Caco-2 (cell line): ENCODE measurements at regions not wholly inside any gene's neighbourhood (a gene's known extent, or its start where the extent isn't known, plus 50 kb on each side); places are given as distances from the start of the nearest gene placed in this dataset.

ENCODE experiments used
- BruUV-seq: library from RNA; stranded (reverse); fragments of 400-500 nt; replicated peaks from 2 replicates; lab custom pipeline; 2021; lab: Mats Ljungman, UMichigan
- CTCF ChIA-PET: fragments of 300-600 bp; sonication (Branson Sonifier 250); formaldehyde crosslinking; loops from one replicate; lab custom pipeline; 2022; ENCODE audit warnings: antibody characterized with exemption; lab: Charles Lee
- POLR2A ChIA-PET: fragments of 300-600 bp; sonication (Branson Sonifier 250); formaldehyde crosslinking; loops from one replicate; lab custom pipeline; 2022; ENCODE audit warnings: antibody characterized with exemption; lab: Charles Lee
- DNase-seq, 2 experiments: peaks; one replicate each; pipeline versions ENCODE4 v3.0.0 to v3.0.0-alpha.2; 2020 to 2022
- H3K27me3 ChIP-seq: replicated peaks from 2 replicates; pipeline ENCODE4 v1.6.0; 2011; ENCODE audit warnings: low read length; ENCODE audit not compliant: control insufficient read depth, insufficient read depth
- H3K36me3 ChIP-seq: 2 replicates; pipeline ENCODE4 v1.5.1; 2011; ENCODE audit warnings: low read length; ENCODE audit not compliant: control insufficient read depth, insufficient read depth
- H3K4me1 ChIP-seq: fragments of 250-450 bp; sonication (Bioruptor Pico); 2 replicates; pipeline ENCODE4 v1.5.1; 2020; ENCODE audit warnings: mild to moderate bottlenecking
- H3K4me3 ChIP-seq: 2 replicates; pipeline ENCODE4 v1.5.1; 2011; ENCODE audit warnings: low read depth, mild to moderate bottlenecking, control low read depth, low read length
- H3K9me3 ChIP-seq: fragments of 250-450 bp; sonication (Bioruptor Pico); 2 replicates; pipeline ENCODE4 v1.5.1; 2020; ENCODE audit warnings: mild to moderate bottlenecking, moderate library complexity
- H3K27ac Mint-ChIP-seq: one replicate; pipeline ENCODE4 v1.8.0; 2022; ENCODE audit warnings: mixed read lengths; ENCODE audit not compliant: unreplicated experiment
- H3K27me3 Mint-ChIP-seq: one replicate; pipeline ENCODE4 v1.8.0; 2022; ENCODE audit warnings: mixed read lengths; ENCODE audit not compliant: insufficient read depth, unreplicated experiment
- H3K36me3 Mint-ChIP-seq: one replicate; pipeline ENCODE4 v1.8.0; 2022; ENCODE audit warnings: mild to moderate bottlenecking, mixed read lengths; ENCODE audit not compliant: insufficient read depth, unreplicated experiment
- H3K4me1 Mint-ChIP-seq: one replicate; pipeline ENCODE4 v1.8.0; 2022; ENCODE audit warnings: low read depth, mixed read lengths; ENCODE audit not compliant: unreplicated experiment
- H3K4me3 Mint-ChIP-seq: one replicate; pipeline ENCODE4 v1.8.0; 2022; ENCODE audit warnings: mild to moderate bottlenecking, moderate library complexity, mixed read lengths; ENCODE audit not compliant: unreplicated experiment
- H3K9me3 Mint-ChIP-seq: one replicate; pipeline ENCODE4 v1.8.0; 2022; ENCODE audit warnings: mixed read lengths; ENCODE audit not compliant: unreplicated experiment
- intact Hi-C: fragments of 100-400 bp; cut with micrococcal nuclease; formaldehyde crosslinking; loops from one replicate; pipeline ENCODE4 v1.10.0; 2022; ENCODE audit not compliant: unreplicated experiment
- TF ChIP-seq, protein P1 (sequence below), 2 experiments: fragments of 200-600 bp in 1 of 2; IDR thresholded peaks; 1 replicate in 1 of 2; 2 replicates in 1 of 2; pipeline versions ENCODE4 v1.5.1 to v1.8.0; 2011 to 2022; ENCODE audit warnings: antibody characterized with exemption in 1 of 2, control low read depth in 1 of 2, inconsistent platforms in 1 of 2, low read depth in 1 of 2, low read length in 1 of 2, mild to moderate bottlenecking in 1 of 2, moderate library complexity in 1 of 2; ENCODE audit not compliant: insufficient read depth in 1 of 2, severe bottlenecking in 1 of 2, unreplicated experiment in 1 of 2

DNA sequence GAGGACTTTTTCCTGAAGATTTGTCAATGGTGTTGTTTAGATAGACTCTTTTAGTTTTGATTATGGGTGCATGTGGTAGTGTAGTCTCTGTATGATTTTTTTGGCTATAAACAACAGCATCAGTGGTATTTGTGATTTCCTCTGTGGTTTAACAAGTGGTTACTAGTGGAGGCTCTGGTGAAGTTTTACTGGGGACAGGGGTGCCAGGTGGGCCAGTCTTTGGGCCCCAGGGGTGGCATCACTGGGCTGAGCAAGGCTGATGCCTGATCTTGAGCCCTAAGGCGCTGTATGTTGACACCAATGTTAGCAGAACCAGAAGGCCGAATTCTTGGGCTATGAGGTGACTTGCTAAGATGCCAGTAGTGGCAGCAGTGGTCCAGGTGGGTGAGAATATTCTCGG is 811.4 kb downstream of the DACH1 start:
- CTCF ChIA-PET, result no interaction called here
- H3K27me3 Mint-ChIP-seq, result no peaks in the 10 kb centered on the region
- no peak overlapping the region for H3K27ac Mint-ChIP-seq
- BruUV-seq, result no TSS peak
- Histone ChIP-seq H3K9me3 (no peaks in the 10 kb centered on the region; the same call in 1 of the 2 replicates), H3K4me3 (no peak overlapping the region), H3K36me3 (no peaks in the 10 kb centered on the region), H3K27me3 (no peaks in the 10 kb centered on the region), H3K4me1 (no peaks in the 10 kb centered on the region)
- POLR2A ChIA-PET, result no interaction called here
- H3K4me3 Mint-ChIP-seq, result no peak overlapping the region
- intact Hi-C loops, result no loop called here
- peaks cover 27% of the 10 kb centered on the region for H3K9me3 Mint-ChIP-seq
- no peak for DNase-seq
- H3K4me1 Mint-ChIP-seq, result no peaks in the 10 kb centered on the region
- H3K36me3 Mint-ChIP-seq, result no peaks in the 10 kb centered on the region
- TF ChIP-seq, protein P1, sequence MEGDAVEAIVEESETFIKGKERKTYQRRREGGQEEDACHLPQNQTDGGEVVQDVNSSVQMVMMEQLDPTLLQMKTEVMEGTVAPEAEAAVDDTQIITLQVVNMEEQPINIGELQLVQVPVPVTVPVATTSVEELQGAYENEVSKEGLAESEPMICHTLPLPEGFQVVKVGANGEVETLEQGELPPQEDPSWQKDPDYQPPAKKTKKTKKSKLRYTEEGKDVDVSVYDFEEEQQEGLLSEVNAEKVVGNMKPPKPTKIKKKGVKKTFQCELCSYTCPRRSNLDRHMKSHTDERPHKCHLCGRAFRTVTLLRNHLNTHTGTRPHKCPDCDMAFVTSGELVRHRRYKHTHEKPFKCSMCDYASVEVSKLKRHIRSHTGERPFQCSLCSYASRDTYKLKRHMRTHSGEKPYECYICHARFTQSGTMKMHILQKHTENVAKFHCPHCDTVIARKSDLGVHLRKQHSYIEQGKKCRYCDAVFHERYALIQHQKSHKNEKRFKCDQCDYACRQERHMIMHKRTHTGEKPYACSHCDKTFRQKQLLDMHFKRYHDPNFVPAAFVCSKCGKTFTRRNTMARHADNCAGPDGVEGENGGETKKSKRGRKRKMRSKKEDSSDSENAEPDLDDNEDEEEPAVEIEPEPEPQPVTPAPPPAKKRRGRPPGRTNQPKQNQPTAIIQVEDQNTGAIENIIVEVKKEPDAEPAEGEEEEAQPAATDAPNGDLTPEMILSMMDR (IDR thresholded peaks at IDR 0.05; ENCODE audit: insufficient read depth in 1 of 2, low read depth in 1 of 2, low read length in 1 of 2, severe bottlenecking in 1 of 2, unreplicated experiment in 1 of 2), result no peak

DNA sequence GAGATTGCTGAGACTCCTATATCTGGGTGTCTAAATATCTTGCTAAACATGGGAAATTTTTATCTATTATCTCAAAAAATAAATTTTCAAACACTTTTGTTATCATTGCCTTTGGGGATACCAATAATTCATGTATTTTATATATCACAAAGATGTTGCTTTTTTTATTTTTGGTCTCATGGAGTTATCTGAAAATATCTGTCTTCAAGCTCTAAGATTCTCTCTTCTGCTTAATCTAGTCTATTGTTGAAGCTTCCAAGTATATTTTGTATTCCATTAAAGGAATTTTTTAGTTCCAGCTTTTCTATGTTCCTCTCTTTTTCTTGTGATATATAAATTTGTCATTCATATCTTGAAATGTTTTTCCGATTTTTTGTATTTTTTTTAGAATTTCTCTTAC is 812.0 kb downstream of the DACH1 start:
- H3K27me3 ChIP-seq, result no peaks in the 10 kb centered on the region
- CTCF ChIA-PET, result no interaction called here
- Mint-ChIP-seq H3K4me3 (no peak overlapping the region), H3K27ac (no peak overlapping the region), H3K27me3 (no peaks in the 10 kb centered on the region), H3K36me3 (no peaks in the 10 kb centered on the region), H3K9me3 (peaks cover 27% of the 10 kb centered on the region), H3K4me1 (no peaks in the 10 kb centered on the region)
- H3K9me3 ChIP-seq, result no peaks in the 10 kb centered on the region; the same call in 1 of the 2 replicates
- TF ChIP-seq, protein P1 (IDR thresholded peaks at IDR 0.05; ENCODE audit: insufficient read depth in 1 of 2, low read depth in 1 of 2, low read length in 1 of 2, severe bottlenecking in 1 of 2, unreplicated experiment in 1 of 2), result no peak
- no peaks in the 10 kb centered on the region for H3K36me3 ChIP-seq
- no TSS peak for BruUV-seq
- DNase-seq, result no peak
- POLR2A ChIA-PET, result no interaction called here
- intact Hi-C loops, result no loop called here
- H3K4me1 ChIP-seq, result no peaks in the 10 kb centered on the region
- H3K4me3 ChIP-seq, result no peak overlapping the region

DNA sequence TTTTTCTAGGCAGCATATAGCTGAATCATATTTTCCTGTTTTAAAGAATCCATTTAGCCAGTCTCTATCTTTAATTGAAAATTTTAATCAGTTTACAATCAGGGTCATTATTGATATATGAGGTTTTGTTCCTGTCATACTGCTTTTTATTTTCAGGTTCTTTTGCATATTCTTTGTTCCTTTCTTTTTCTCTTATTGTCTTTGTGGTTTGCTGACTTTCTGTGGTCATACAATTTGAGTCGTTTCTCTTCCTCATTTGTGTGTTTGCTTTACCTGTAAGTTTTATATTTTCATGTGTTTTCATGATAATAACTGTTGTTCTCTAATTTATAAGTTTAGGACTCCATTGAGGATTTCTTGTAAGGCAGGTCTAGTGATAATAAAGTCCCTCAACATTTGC is 812.6 kb downstream of the DACH1 start:
- no peak for DNase-seq
- intact Hi-C loops, result no loop called here
- no peak overlapping the region for H3K27ac Mint-ChIP-seq
- no peaks in the 10 kb centered on the region; the same call in 1 of the 2 replicates for H3K9me3 ChIP-seq
- H3K27me3 Mint-ChIP-seq, result no peaks in the 10 kb centered on the region
- no peaks in the 10 kb centered on the region for H3K36me3 ChIP-seq
- TF ChIP-seq, protein P1 (IDR thresholded peaks at IDR 0.05; ENCODE audit: insufficient read depth in 1 of 2, low read depth in 1 of 2, low read length in 1 of 2, severe bottlenecking in 1 of 2, unreplicated experiment in 1 of 2), result no peak
- no TSS peak for BruUV-seq
- H3K4me3 ChIP-seq, result no peak overlapping the region
- no peaks in the 10 kb centered on the region for H3K27me3 ChIP-seq
- peaks cover 27% of the 10 kb centered on the region for H3K9me3 Mint-ChIP-seq
- POLR2A ChIA-PET, result no interaction called here
- CTCF ChIA-PET, result no interaction called here
- H3K4me1 ChIP-seq, result no peaks in the 10 kb centered on the region
- no peaks in the 10 kb centered on the region for H3K4me1 Mint-ChIP-seq
- no peak overlapping the region for H3K4me3 Mint-ChIP-seq
- no peaks in the 10 kb centered on the region for H3K36me3 Mint-ChIP-seq
